GM21528 (cell line): ENCODE measurements at regions not wholly inside any gene's neighbourhood (a gene's known extent, or its start where the extent isn't known, plus 50 kb on each side); places are given as distances from the start of the nearest gene placed in this dataset.

Experiments
- ATAC-seq: cut with Tn5 transposase; IDR thresholded peaks from one replicate; pipeline ENCODE4 v1.9.1; 2021; ENCODE audit warnings: mild to moderate bottlenecking, moderate library complexity; ENCODE audit not compliant: unreplicated experiment, low FRiP score

DNA sequence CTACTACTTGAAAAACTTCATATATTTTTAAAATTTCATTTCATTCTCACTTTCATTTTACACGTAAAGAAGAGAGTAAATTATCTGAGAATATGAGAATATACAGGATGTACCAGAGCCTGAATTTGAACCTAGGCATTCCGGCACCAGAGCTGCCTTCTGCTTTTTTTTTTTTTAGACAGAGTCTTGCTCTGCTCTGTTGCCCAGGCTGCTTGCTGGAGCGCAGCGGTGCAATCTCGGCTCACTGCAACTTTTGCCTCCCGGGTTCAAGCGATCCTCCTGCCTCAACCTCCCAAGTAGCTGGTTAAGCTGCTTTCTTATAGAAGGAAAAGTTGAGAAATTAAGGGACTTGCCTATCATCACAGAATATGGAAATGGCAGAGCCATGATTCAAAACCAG is 540.1 kb downstream of the EBF1 start:
- peak; percentile 57 for ATAC-seq

DNA sequence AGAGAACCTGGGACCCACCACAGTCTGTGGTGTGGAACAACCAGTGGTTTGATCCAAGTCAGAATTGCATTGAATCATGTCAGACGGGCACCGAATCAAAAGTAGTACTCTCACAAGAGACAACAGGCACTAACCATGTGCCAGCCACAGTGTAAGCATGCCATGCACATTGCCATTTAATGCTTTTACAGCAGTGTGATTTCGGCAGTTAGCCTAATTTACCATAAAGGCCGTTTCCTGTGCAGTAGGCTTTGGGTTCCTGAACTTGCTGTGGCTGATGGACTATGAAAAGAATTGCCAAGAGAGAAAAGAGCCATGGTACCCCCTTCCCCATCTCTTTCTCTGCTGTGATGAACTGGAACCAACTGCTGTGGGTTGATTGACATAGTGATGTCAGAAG is 540.6 kb downstream of the EBF1 start:
- ATAC-seq: no peak

DNA sequence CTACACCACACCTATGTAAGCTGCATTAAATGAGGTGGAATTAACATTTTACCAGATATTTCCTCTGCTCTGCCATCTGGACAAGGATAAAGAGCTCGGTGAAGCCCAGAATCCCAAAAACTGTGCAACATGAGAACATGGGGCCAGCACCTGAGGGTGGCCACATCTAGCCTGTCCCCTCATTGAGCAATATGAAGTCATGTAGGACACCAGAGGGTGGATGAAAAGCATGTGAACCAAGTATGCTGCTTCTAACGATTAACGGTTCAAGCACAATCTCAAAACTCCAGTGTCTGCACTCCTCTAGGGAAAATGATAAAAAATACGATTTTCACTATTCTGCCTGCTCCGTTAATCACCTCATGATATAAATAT is 545.8 kb downstream of the EBF1 start:
- ATAC-seq: no peak

DNA sequence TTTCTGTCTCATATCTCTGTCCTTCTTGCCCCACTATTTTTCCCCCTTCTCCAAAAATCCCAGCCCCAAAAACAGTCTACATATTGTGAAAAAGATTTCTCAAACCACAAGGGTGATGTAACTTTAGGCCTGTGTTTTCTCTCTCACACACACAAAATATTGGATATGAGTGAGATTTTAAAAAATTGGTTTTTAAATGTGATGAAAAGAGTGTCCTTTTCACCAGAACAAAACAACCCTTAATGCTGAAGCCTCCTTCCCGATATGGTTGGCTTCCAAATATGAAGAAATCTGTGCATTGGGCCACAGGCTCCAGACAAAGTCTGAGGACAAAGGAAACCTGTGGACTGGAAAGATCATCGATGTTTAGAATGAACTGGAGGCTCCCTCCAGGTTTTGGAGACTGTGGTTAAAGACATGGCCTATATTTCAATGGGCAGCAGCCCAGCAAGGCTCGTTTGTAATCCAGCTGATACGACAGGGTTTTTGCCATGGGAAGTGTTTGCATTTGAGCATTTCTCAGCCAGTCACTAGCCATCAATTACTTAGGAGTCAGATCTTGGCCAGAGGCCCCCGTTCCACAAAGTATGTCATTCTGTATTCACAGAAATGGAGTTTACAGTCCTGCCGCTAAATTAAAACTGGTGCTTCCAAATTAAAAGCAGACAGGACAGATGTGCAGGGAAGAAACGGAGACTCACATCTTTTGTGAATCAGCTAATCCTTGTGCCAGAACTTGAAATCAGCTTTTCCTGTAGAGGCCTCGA is 546.3 kb downstream of the EBF1 start:
- ATAC-seq: no peak

DNA sequence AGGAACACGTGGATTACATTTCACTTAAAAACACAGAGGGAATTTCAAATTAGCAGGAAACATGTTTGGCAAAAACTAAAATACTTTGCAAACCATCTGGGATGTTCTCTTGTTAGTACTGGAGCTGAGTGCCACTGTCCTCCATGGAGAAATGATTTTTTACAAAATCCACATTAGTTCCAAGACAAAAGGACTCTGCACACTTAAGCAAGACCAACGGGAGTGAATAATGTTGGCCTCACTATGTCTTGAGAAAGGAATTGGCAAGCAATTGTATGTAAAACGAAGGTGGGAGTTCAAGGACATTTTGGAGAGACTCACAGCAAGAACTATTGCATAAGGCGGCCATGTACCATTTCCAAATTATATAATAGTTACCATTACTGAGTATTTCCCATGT is 547.5 kb downstream of the EBF1 start:
- no peak for ATAC-seq

DNA sequence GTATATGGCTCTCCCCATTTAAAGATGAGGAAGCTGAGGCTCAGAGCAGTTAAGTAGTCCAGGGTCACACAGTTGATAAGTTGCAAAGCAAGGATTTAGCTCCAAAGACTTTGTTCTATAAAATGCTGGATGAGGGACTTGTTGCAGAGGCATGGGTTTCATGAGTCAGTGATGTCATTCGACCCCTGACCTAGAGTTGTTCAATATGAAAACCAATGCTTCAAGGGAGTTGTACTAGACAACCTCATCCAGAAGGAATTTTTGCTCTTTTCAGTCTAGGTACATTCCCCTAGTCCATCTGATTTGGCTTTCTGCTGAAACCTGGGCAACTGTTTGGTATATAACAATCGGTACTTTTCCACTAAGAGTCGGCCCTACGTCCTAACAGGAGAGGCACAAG is 550.4 kb downstream of the EBF1 start:
- no peak for ATAC-seq

DNA sequence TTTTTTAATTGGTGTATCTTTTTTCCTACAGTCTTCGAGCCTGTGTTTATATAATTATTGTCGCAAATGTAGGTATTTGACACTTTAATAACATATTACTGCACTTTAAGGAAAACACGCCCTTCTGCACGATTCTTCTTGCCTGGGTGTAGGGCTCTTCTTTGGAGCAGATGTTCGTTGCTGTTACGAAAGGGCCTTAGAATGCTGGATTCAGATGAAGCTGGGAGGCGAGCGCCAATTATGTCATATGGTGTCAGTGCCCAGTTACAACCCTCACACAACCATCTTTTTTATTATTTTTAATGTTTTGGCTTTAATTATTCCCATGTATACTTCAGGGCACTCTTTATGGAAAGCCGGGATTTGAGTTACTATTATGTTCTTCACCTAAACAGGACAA is 553.0 kb downstream of the EBF1 start:
- no peak for ATAC-seq

DNA sequence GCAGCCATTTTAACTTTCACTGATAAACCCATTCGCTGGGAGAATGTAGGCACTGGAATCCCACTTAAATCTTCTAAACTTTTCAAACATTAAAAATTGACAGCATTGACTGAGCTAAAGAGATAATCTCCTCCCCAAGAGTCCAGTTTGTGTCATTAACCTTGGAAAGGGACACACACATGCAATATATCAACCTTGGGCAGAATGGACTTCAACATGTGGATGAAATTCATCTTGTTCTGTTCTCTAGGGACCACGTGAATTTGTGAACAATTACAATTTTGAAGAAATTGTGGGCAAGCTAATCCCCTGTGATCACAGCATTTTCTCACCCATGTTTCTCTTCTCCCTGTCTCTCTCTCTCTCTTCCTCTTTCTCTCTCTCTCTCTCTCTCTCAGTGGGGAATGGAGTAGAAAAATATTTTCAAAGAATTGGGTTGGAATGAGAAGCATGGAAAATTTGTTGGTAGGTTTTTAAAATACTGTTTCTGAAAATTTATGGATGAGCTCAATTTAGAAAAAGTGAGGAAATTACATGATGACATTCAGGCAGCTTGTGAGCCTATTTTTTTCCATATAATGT is 553.7 kb downstream of the EBF1 start:
- no peak for ATAC-seq

DNA sequence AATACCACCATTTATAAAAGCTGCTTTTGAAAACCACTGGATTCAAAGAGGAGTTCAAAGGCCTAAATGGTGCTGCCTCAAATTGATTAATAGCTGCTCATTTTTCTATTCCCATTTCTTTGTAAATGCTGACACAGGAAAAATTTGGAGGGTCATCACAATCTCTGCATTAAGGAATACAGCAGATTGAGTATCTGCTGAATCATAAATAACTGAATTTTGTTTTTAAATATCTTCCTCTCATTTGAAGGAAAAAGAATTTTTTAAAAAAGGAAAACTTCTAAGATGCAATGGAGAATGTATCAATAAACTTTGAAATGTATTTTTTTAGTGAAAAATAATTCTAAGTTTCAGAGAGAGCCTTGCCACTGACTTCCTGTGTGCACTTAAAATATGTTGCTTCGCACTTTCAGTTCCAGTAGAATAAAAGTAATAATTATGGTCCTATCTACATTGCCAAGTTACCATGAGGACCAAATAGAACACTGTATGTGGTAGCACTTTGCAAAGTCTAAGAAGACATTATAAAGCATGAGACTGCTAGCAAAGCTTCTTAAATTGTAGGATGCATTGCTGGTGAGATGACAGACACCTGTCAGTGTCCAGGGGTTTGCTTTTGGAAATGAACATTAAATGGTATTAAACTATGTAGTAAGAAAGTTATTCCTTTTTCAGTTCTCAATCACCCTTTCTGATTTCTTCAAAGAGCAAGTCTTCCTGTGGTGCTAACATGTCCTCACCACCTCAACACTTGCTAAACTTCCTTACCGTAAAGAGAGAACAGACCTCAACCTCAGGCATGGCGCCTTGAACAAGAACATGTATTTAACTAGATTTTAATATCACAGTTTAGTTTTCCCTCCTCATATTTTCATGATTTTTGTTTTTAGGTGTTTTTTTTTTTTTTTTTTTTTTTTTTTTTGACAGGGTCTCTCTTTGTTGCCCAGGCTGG is 555.1 kb downstream of the EBF1 start:
- no peak for ATAC-seq

DNA sequence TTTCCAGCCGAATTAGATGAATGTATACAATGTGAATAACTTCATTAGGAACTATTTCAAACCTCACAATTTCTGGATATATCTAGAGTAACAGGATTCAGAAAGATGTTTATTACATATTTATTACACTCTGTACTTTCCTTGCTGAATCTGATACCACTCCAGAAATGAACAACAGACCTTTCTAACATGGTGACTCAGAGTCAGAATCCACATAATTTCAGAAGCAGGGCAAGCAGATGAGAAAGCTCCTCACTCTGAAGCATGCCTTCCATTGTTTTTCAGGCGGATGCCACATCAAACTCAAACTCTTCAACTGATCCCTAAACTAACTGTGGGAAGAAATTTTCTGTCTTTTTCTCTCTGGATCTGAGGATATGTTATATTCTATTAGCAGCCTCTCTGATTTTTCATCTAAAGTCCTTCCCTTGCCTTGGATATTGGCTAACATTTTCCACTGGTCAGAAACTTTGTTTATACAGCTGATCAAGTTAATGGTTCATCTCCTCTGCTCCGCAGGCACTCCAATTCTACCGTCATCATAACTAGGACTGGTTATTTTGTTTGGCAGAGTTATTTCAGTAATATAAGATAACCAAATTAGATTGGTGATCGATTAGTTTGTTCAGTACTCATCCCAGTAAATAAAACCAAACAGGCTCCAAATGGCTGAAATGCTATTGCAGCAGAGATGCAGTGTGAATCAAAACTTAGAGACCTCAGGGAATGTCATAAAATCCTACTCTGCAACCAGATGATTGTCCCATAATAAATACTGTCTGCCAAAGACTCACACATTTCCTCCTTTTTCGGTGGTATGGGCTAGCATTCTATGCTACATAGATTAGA is 556.0 kb downstream of the EBF1 start:
- no peak for ATAC-seq

DNA sequence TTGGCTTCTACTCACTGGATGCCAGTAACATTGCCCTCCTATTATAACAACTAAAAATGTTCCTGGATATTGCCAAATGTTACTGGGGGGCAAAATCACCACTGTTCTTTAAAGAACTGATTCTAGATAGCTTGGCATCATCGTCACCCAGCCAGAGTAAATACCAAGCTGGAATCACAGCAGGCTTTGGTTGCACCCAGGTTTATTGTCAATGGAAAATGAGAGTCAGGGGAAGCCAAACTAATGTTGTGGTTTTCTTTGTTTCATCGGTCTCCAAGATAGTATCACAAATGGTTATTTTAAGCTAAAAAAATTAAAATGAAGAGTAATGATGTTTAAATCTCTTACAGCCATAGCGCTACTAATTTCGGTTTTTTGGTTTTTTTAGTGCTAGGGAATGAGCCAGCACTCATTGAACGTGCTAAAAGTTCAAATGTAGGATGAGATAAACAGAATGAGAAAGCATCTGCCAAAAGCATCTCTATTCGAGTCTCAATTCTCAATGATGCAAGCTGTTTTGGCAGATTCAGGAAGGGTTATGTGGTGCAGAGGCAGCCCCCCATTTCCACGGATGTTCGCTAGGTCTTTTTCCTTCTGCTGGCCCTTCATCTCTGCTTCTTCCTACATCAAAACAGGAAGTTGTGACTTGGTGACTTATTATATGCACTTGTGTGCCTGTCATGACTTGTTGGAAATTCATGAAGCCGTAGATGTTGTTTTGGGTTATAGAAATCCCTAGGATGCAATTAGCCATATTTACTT is 558.0 kb downstream of the EBF1 start:
- no peak for ATAC-seq

DNA sequence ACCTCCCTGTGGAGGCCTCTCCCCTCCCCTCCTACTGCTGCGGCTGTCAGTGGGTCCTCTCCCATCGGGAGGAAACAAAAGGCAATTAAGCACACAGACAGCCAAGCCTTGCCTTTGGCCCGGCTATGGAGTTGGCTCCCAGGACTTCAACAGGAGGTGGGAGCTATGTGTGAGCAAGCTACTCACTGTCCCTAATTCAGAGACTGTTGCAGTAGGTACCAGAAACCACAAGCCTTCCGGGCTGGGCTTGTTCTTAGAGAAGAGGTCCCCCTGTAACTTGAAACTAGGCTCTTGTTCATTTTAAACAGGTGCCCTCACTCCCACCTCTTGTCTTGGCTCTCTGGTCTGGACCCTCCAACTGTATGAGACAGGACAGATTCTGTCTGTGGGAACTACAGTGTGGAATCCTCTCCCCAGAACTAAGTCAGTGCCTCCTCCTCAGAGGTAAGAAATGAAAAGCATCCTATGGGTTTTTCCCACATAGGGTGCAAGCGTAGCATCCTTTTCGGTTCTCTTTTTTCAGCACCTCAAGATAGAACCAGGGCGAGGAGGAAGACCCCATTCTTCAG is 561.1 kb downstream of the EBF1 start:
- no peak for ATAC-seq

DNA sequence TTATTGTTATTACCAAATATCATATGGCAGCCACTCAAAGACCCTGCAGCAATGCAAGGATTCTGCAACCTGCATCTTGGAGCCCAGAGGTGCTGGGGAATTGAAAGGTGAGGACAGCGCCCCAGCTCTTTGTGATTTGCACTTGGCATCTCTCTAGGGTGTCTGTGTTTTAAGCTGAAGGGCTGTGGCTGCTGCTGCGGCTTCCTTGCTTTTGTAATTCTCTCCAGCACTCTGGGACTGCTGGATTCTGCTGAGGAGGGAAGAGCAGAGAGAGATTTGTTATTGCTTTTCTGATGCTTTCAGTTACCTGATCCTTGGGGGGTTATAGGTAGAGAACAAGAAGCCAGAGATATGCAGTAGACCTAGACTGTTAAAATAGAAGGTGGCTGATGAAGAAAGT is 562.4 kb downstream of the EBF1 start:
- ATAC-seq: no peak

DNA sequence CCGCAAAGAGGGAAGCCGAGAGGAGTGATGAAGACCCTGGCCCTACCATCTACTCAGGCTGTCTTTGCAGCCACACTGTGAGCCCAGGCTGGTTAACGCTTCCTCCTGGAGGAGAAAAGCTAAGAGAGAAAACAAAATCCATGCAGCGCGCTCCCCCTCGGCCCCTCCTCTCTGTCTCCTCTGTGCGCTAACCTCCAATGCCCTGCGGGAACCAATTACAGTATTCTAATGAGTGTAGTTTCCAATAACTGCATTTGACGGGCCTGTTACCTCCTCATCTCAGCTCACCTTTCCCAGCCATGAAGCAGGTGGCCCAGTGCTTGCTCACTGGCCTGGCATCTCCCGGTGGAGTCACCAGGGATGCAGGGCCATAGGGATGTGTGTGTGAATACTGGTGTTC is 565.5 kb downstream of the EBF1 start:
- ATAC-seq: no peak

DNA sequence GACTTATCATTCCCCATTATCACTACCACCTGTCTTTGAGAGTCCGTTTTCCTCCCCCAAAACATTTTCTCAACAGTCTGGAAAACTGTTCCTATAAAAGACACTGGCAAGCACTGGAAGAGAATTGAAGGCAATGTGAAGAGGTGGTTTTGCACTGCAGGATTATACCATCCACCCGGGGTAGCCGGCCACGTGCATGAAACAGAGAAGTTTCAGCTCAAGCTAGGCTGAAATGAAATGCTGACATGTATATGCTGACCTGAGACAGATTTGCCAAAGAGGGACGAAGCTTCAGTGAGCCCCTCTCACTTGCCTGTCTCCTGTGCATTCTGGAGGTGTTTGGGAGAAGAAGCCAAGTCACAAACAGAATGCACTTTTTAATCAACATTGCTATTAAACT is 567.0 kb downstream of the EBF1 start:
- ATAC-seq: no peak

DNA sequence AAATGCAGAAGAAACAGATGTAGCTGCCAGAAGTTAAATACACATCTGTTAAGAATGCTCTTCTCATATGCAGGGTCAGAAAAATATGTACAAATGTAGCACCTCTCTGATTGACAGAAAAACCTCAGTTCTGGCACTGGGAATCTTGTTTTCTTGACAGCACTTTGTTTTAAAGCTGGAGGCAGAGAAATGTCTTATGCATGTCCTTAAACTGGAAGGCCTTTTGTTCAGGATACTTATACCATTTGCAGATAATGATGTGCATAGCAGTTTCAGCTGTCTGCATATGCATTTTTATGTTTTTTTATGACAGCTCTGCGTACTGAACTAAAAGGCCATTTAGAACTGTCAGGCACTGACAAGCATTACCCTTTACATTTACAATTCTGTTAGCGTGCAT is 567.9 kb downstream of the EBF1 start:
- no peak for ATAC-seq

DNA sequence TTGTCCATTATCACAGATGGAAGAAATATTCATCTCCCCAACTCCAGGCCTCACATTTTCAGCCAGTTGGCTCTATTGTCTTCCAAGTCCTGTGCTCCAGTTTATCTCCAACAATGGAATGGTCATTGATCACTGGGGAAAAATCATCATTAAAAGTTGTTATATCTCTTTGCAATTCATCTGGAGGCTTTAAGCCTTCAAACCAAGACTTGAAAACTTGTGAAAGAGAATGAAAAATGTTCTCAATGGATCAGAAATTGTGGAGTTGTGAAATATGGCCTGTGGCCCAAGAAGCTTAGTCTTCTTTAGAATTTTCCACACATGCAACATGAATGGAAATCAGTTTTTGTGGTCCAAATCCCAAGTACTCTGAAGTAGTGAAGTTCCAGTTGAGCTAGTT is 569.6 kb downstream of the EBF1 start:
- ATAC-seq: no peak

DNA sequence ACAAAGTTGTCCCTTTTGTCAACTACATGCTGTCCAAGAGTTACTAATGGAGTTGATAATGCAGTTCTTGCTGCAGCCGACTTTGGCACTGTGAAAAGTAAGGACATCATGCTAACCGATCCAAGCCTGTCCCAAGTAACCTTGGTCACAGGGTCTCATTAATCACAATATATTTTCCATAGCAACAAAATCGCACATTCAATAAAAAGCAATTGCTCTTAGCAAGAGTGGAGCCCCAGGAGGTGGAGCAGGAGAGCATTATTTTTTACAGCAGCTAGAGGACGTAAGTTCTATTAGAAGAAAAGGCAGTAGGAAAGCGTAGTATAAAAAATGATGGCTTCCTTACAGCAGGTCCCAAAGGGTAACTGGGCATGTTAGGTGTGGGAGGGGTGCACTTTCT is 570.3 kb downstream of the EBF1 start:
- no peak for ATAC-seq

DNA sequence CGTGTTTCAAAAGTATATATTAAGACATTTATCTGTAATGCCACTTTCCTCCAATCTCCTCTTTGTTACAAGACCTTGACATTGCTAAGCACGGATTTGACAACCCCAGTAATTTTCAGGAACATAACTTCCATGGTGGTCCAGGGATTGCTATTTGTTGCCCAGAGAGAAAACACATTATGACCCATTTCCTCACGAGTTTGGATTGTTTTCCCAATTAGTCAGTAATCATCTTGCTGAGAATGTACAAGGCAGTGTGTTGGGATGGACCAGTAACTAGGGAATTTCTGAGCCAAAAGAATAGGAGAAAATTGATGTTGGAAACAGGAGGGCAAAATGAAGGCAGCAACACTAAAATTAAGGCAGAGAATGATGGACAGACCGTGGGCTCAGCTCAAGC is 574.1 kb downstream of the EBF1 start:
- ATAC-seq: no peak

DNA sequence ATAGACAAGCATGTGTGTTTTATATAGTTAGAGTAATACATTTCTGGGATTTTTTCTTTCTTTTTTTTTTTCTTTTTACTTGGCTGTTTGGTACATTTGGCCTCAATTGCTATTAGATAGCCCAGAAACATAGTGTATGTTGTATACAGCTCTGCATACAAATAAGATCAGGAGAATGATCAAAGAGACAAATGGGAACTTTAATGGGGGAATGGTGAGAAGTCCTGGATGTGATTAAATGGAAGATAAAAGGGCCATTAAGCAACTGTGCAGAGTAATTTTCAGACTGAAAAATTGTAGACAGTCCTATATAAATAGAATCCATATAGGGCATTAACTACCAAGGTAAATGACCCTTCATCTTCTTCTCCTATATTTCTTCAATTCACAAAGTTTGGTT is 575.6 kb downstream of the EBF1 start:
- ATAC-seq: no peak
